Naive thymus-derived CD8-positive, alpha-beta T cell (primary cell): ENCODE measurements at regions not wholly inside any gene's neighbourhood (a gene's known extent, or its start where the extent isn't known, plus 50 kb on each side); places are given as distances from the start of the nearest gene placed in this dataset.
A peak's percentile ranks its signal among the peaks of the same experiment; 100 is the strongest.

Source experiments
- ATAC-seq, 2 donors: fragments of 150-1000 bp; cut with Tn5 transposase in 1 of 2; sonication (Bioruptor Pico), chemical (Tn5 transposase) in 1 of 2; 1 replicate in 1 of 2; 2 replicates in 1 of 2; pipeline ENCODE4 v1.10.0; 2021; ENCODE audit warnings: mild to moderate bottlenecking in 2 of 2, moderate library complexity in 2 of 2
- POLR2A ChIA-PET: fragments of 350-600 bp; sonication (Branson Sonifier 250); formaldehyde crosslinking; loops from one replicate; lab custom pipeline; 2021; ENCODE audit warnings: antibody characterized with exemption; lab: Charles Lee
- DNase-seq, 10 donors: peaks; one replicate each; pipeline versions ENCODE4 v3.0.0 to v3.0.0-alpha.2; 2020 to 2022
- H3K27ac Mint-ChIP-seq, 10 donors: one replicate each; pipeline ENCODE4 v1.8.0; 2020 to 2022; ENCODE audit warnings: mild to moderate bottlenecking in 10 of 10, mixed read lengths in 10 of 10, moderate library complexity in 4 of 10, inconsistent platforms in 1 of 10
- H3K27me3 Mint-ChIP-seq, 5 donors: one replicate each; pipeline ENCODE4 v1.8.0; 2021 to 2022; ENCODE audit warnings: mixed read lengths in 5 of 5
- H3K36me3 Mint-ChIP-seq, 3 donors: one replicate each; pipeline ENCODE4 v1.8.0; 2020 to 2022; ENCODE audit warnings: mixed read lengths in 3 of 3, mild to moderate bottlenecking in 2 of 3, inconsistent platforms in 1 of 3
- H3K4me1 Mint-ChIP-seq, 4 donors: one replicate each; pipeline ENCODE4 v1.8.0; 2021 to 2022; ENCODE audit warnings: mixed read lengths in 4 of 4
- H3K4me3 Mint-ChIP-seq, 10 donors: one replicate each; pipeline ENCODE4 v1.8.0; 2020 to 2022; ENCODE audit warnings: mild to moderate bottlenecking in 10 of 10, mixed read lengths in 10 of 10, moderate library complexity in 6 of 10, inconsistent platforms in 1 of 10
- H3K9me3 Mint-ChIP-seq, 9 donors: one replicate each; pipeline ENCODE4 v1.8.0; 2020 to 2022; ENCODE audit warnings: mixed read lengths in 9 of 9, mild to moderate bottlenecking in 3 of 9, inconsistent platforms in 1 of 9, moderate library complexity in 1 of 9

- ATAC-seq (no peak), DNase-seq (no peak)
- peaks cover 0 to 32% (median 10%) of the 10 kb centered on the region in 5 donors for H3K27me3 Mint-ChIP-seq
- H3K4me3 Mint-ChIP-seq, result no peak overlapping the region
- H3K4me1 Mint-ChIP-seq, result no peaks in the 10 kb centered on the region
- H3K9me3 Mint-ChIP-seq, result peaks cover 0 to 69% (median 42%) of the 10 kb centered on the region in 9 donors
- H3K27ac Mint-ChIP-seq, result peak overlapping the region in 1 of 10 donors; percentile 54
- POLR2A ChIA-PET, result no interaction called here
- peaks cover 0 to 32% (median 1%) of the 10 kb centered on the region in 3 donors for H3K36me3 Mint-ChIP-seq
Observed at GRCh38 chr3:53975382-53975781, 83.7 kb upstream of the SELENOK start.

- H3K27ac Mint-ChIP-seq, result no peak overlapping the region
- H3K4me3 Mint-ChIP-seq, result no peak overlapping the region
- POLR2A ChIA-PET, result no interaction called here
- no peak for ATAC-seq
- H3K27me3 Mint-ChIP-seq, result peaks cover 0 to 25% (median 5%) of the 10 kb centered on the region in 5 donors
- no peak for DNase-seq
- H3K36me3 Mint-ChIP-seq, result peaks cover 0 to 36% (median 1%) of the 10 kb centered on the region in 3 donors
- peaks cover 0 to 75% (median 47%) of the 10 kb centered on the region in 9 donors for H3K9me3 Mint-ChIP-seq
- H3K4me1 Mint-ChIP-seq, result no peaks in the 10 kb centered on the region
Observed at GRCh38 chr3:53974324-53974723, 82.7 kb upstream of the SELENOK start.

- Mint-ChIP-seq H3K27ac (no peak overlapping the region), H3K27me3 (peaks cover 0 to 25% (median 5%) of the 10 kb centered on the region in 5 donors), H3K9me3 (peaks cover 0 to 77% (median 48%) of the 10 kb centered on the region in 9 donors), H3K36me3 (peaks cover 0 to 36% (median 1%) of the 10 kb centered on the region in 3 donors), H3K4me3 (no peak overlapping the region), H3K4me1 (no peaks in the 10 kb centered on the region)
- ATAC-seq (no peak), DNase-seq (no peak)
- POLR2A ChIA-PET, result no interaction called here
Observed at GRCh38 chr3:53973905-53974304, 82.2 kb upstream of the SELENOK start.

- no peaks in the 10 kb centered on the region for H3K4me1 Mint-ChIP-seq
- H3K27me3 Mint-ChIP-seq, result peaks cover 0 to 20% (median 2%) of the 10 kb centered on the region in 5 donors
- peaks cover 0 to 24% (median 1%) of the 10 kb centered on the region in 3 donors for H3K36me3 Mint-ChIP-seq
- no peak overlapping the region for H3K4me3 Mint-ChIP-seq
- H3K9me3 Mint-ChIP-seq, result peaks cover 0 to 80% (median 44%) of the 10 kb centered on the region in 9 donors
- POLR2A ChIA-PET, result no interaction called here
- no peak for DNase-seq
- H3K27ac Mint-ChIP-seq, result no peak overlapping the region
- no peak for ATAC-seq
Observed at GRCh38 chr3:53970661-53971060, 79.0 kb upstream of the SELENOK start.

GRCh38 chr3:53969086-53969485, 77.4 kb upstream of the SELENOK start:
- Mint-ChIP-seq H3K27me3 (peaks cover 0 to 13% (median 2%) of the 10 kb centered on the region in 5 donors), H3K9me3 (peaks cover 0 to 64% (median 36%) of the 10 kb centered on the region in 9 donors), H3K36me3 (peaks cover 0 to 8% (median 1%) of the 10 kb centered on the region in 3 donors), H3K4me3 (no peak overlapping the region), H3K4me1 (no peaks in the 10 kb centered on the region), H3K27ac (no peak overlapping the region)
- DNase-seq, result no peak
- no peak for ATAC-seq
- POLR2A ChIA-PET, result no interaction called here

- H3K4me1 Mint-ChIP-seq, result no peaks in the 10 kb centered on the region
- H3K9me3 Mint-ChIP-seq, result peaks cover 0 to 34% (median 12%) of the 10 kb centered on the region in 9 donors
- DNase-seq (no peak), ATAC-seq (no peak)
- H3K27me3 Mint-ChIP-seq, result peaks cover 2 to 27% (median 8%) of the 10 kb centered on the region in 5 donors
- POLR2A ChIA-PET, result no interaction called here
- H3K36me3 Mint-ChIP-seq, result peaks cover 0 to 2% (median 0%) of the 10 kb centered on the region in 3 donors
- H3K27ac Mint-ChIP-seq, result no peak overlapping the region
- H3K4me3 Mint-ChIP-seq, result no peak overlapping the region
Observed at GRCh38 chr3:53965291-53965690, 73.6 kb upstream of the SELENOK start.

GRCh38 chr3:53957831-53958230, 66.2 kb upstream of the SELENOK start:
- H3K27ac Mint-ChIP-seq, result no peak overlapping the region
- ATAC-seq (no peak), DNase-seq (no peak)
- H3K27me3 Mint-ChIP-seq, result peaks cover 5 to 44% (median 17%) of the 10 kb centered on the region in 5 donors
- H3K4me1 Mint-ChIP-seq, result no peaks in the 10 kb centered on the region
- POLR2A ChIA-PET, result no interaction called here
- no peaks in the 10 kb centered on the region for H3K36me3 Mint-ChIP-seq
- H3K4me3 Mint-ChIP-seq, result no peak overlapping the region
- H3K9me3 Mint-ChIP-seq, result peaks cover 0 to 13% (median 3%) of the 10 kb centered on the region in 9 donors

GRCh38 chr3:53956586-53956985, 64.9 kb upstream of the SELENOK start:
- H3K27me3 Mint-ChIP-seq, result peaks cover 2 to 33% (median 16%) of the 10 kb centered on the region in 5 donors
- POLR2A ChIA-PET, result no interaction called here
- ATAC-seq (no peak), DNase-seq (no peak)
- no peak overlapping the region for H3K4me3 Mint-ChIP-seq
- peaks cover 0 to 13% (median 3%) of the 10 kb centered on the region in 9 donors for H3K9me3 Mint-ChIP-seq
- H3K36me3 Mint-ChIP-seq, result no peaks in the 10 kb centered on the region
- H3K27ac Mint-ChIP-seq, result no peak overlapping the region
- no peaks in the 10 kb centered on the region for H3K4me1 Mint-ChIP-seq

GRCh38 chr3:53949541-53949940, 57.9 kb upstream of the SELENOK start:
- Mint-ChIP-seq H3K9me3 (peaks cover 10 to 34% (median 19%) of the 10 kb centered on the region in 9 donors), H3K4me1 (no peaks in the 10 kb centered on the region), H3K36me3 (peaks cover 0 to 20% (median 12%) of the 10 kb centered on the region in 3 donors), H3K27me3 (peaks cover 4 to 19% (median 11%) of the 10 kb centered on the region in 5 donors), H3K27ac (no peak overlapping the region), H3K4me3 (no peak overlapping the region)
- ATAC-seq, result no peak
- no peak for DNase-seq
- POLR2A ChIA-PET, result no interaction called here

GRCh38 chr3:53948174-53948573, 56.5 kb upstream of the SELENOK start:
- ATAC-seq, result no peak
- H3K36me3 Mint-ChIP-seq, result peaks cover 0 to 20% (median 12%) of the 10 kb centered on the region in 3 donors
- no peak overlapping the region for H3K27ac Mint-ChIP-seq

GRCh38 chr3:53944028-53944427, 52.4 kb upstream of the SELENOK start:
- Mint-ChIP-seq H3K36me3 (peaks cover 0 to 20% (median 12%) of the 10 kb centered on the region in 3 donors), H3K27ac (no peak overlapping the region), H3K4me3 (no peak overlapping the region), H3K4me1 (no peaks in the 10 kb centered on the region), H3K9me3 (peaks cover 10 to 33% (median 19%) of the 10 kb centered on the region in 9 donors), H3K27me3 (peaks cover 16 to 32% (median 26%) of the 10 kb centered on the region in 5 donors)
- ATAC-seq (no peak), DNase-seq (no peak)
- POLR2A ChIA-PET, result no interaction called here

More at GRCh38 chr3:53948174-53948573, 56.5 kb upstream of the SELENOK start:
- DNase-seq, result no peak
- POLR2A ChIA-PET, result no interaction called here
- H3K27me3 Mint-ChIP-seq, result peaks cover 3 to 11% (median 5%) of the 10 kb centered on the region in 5 donors
- H3K9me3 Mint-ChIP-seq, result peaks cover 10 to 34% (median 19%) of the 10 kb centered on the region in 9 donors
- H3K4me1 Mint-ChIP-seq, result no peaks in the 10 kb centered on the region
- H3K4me3 Mint-ChIP-seq, result no peak overlapping the region

- DNase-seq (no peak), ATAC-seq (no peak)
- Mint-ChIP-seq H3K4me3 (no peak overlapping the region), H3K9me3 (peaks cover 9 to 17% (median 13%) of the 10 kb centered on the region in 9 donors), H3K27ac (no peak overlapping the region), H3K36me3 (peaks cover 0 to 14% (median 5%) of the 10 kb centered on the region in 3 donors), H3K27me3 (peaks cover 21 to 53% (median 35%) of the 10 kb centered on the region in 5 donors), H3K4me1 (no peaks in the 10 kb centered on the region)
- POLR2A ChIA-PET, result no interaction called here
Observed at GRCh38 chr3:53941950-53942349, 50.3 kb upstream of the SELENOK start.
